Left renal cortex interstitium (tissue), 4 donors: ENCODE measurements at regions not wholly inside any gene's neighbourhood (a gene's known extent, or its start where the extent isn't known, plus 50 kb on each side); places are given as distances from the start of the nearest gene placed in this dataset.
"Not testable (repeated sequence)": the region's sequence is repeated elsewhere in the genome, so short reads cannot be mapped to it uniquely, and the experiment has no call there.

Source experiments
- DNase-seq, 4 donors: peaks; one replicate each; pipeline ENCODE4 v3.0.0-alpha.2; 2013; ENCODE audit warnings: low read depth in 4 of 4, low spot score in 2 of 4, missing footprints in 1 of 4

DNA sequence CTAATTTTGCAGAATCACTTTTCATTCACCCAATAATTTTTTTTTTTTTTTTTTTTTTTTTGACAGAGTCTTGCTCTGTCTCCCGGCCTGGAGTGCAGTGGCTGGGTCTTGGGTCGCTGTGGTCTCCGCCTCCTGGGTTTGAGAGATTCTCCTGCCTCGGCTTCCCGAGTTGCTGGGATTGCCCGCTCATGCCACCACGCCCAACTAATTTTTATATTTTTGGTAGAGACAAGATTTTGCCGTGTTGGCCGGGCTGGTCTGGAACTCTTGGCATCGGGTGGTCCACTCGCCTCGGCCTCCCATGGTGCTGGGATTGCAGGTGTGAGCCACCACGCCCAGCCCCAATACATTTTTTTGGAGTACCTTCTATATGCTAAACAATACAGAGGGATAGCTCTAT lies 1120.0 kb upstream of the ATXN8OS start:
- DNase-seq: no peak

DNA sequence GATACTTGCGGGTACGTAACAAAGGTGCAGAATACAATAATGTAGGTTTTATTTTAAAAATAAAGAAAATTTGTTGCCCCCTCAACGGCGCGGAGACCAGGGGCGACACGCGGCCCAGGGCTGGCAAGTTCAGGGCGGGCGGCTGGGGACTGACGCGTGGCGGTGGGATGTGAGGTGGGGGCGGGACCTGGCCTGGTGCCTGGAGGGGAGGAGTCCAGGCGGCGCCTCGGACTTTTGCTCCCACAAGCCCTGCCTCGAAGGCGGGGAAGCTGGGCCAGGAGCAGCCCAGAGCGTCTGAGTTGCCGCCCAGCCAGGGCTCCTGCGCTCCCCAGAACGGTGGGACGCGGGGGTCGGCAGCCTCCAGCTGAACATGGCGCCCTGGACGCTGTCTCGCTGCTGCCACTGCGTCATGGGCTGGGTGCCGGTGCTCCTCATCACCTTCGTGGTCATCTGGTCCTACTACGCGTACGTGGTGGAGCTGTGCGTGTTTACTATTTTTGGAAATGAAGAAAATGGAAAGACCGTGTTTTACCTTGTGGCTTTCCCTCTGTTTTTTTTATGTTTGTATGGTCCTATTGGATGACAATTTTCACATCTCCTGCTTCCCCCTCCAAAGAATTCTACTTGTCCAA lies 1122.8 kb upstream of the ATXN8OS start:
- DNase-seq: no peak

DNA sequence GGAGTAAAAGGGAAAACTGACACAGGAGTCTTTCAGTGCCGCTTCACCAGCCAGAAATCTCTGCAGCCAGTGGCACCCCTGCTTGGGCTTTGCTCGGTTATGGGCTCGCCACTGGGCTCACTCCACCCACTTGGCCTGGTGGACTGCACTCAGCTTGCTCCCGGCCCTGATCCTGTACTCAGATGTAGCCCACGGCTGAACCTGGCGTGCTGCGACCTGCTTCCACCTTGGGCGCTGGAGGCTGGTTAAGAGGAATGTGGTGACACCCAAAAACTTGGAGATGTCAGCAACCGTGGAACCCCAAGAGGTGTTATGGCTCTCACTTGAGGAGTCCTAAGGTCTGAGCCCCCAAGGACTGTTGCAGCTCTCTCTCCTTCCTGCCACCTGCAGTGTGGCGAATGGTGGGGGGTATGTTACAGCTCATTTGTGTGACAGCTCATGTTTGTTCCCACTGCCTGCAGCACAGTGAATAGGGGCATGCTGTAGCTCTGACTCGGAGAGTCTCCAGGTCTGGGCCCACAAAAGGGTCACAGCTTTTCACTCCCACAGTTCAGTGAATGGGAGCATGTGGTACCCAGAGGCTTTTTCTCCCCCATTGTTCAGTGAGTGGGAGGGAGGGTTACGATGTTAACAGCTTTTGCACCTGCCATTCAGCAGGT lies 1124.5 kb upstream of the ATXN8OS start:
- no peak for DNase-seq

DNA sequence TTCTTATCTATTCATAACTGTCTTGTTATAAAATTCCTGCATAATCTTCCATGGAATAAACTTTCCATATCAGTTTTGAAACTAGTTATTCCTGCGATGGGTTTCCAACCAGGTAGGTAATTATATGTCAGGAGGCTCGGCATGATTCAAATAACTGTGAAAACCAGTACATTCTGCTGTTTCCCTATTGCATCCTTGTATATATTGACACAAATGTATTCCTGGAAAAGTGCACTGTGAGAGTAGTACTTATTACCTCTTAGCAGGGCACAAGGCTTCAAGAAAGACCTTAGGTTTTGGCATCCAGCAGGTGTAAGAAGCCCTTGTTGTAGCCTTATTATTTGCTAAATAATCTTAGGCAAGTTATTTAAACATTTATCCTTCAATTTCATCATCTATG lies 1131.3 kb upstream of the ATXN8OS start:
- DNase-seq: no peak

DNA sequence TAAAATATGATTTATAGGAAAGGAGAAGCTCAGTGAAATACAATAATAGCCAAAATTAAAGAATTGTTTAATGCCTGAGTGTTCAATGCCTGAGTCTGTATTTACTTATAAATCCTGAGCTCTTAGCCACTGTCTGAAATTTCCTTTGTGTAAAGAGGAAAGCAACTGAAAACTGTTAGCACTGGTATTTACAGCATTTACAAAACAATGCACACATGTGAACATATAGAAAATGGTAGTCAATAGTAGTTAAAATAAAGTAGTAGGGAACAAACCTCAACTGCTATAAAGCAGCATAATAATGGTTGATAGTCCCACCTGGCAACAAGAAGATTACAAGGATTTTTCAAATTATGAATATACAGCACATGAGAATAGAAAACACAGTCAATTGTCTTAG lies 1137.1 kb upstream of the ATXN8OS start:
- DNase-seq: no peak

DNA sequence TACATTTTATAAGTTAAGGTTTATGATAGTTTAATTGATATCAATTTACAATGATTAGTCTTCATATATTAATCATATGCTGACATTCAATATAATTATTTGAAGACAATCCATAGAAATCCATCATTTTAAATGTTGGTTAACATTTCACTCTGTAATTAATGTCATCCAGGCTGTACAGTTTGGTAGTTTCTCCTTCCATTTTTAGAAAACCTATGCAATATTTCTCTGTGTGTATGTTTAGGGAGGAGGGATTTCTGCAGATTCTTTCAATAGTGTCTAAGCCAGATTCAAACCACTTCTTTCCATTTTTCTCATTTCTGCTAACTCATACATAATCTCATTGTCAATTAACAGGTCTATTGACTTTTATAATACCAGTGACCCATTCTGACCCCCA lies 1159.0 kb upstream of the ATXN8OS start:
- DNase-seq: no peak

DNA sequence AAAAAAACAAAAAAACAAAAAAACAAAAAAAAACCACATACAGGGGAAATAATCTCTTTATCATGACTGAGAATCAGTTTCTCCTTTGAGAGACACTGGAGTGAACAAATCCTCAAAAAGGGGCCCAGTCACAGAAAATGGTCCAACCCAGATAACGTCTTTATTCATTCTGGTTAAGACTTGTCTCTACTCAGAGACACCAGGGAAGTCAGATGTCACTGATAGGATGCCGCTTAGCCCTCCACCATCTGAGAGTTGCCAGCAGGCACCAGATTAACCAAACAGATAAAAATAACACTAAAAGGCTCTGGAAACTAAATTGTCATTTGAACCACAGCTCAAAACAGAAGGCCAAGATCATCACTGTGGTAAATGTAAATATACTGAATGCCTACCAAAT lies 1163.4 kb upstream of the ATXN8OS start:
- no peak for DNase-seq

DNA sequence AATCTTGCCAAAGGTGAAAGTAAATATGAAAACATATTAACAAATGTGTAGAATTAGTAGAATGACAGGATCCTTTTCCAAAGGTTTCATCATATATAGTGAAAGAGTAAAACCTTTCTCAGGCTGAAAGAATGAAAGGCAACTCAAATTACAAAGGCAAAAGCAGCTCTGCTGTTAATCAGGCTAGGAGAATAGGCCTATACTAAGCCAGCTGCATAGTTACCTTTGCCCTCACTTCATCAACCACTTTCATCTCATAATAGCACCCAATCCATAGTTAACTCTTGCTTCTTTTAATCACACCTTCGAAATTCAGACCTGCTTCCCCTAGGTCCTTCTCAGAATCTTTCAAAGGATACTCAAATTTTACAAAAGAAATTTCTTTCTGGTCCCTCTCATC lies 1167.6 kb upstream of the ATXN8OS start:
- no peak for DNase-seq

DNA sequence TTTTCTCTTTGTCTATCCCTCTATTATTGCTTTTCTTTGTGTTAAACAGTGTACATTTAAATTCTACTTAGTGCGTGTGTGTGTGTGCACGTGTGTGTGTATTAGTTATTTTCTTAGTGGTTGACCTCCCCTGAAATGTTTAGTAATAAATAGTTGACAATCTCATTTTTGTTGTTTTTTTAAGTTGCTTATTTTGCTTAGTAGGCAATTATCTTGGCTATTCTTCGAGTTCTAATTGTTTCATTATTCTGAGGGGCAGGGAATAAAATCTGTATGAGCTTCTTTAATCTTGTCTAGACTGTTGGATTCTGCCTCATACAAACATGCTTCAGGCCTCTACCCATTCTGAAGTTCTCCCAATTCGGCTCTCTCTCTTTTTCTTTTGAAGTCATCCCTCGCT lies 1169.0 kb upstream of the ATXN8OS start:
- no peak for DNase-seq

DNA sequence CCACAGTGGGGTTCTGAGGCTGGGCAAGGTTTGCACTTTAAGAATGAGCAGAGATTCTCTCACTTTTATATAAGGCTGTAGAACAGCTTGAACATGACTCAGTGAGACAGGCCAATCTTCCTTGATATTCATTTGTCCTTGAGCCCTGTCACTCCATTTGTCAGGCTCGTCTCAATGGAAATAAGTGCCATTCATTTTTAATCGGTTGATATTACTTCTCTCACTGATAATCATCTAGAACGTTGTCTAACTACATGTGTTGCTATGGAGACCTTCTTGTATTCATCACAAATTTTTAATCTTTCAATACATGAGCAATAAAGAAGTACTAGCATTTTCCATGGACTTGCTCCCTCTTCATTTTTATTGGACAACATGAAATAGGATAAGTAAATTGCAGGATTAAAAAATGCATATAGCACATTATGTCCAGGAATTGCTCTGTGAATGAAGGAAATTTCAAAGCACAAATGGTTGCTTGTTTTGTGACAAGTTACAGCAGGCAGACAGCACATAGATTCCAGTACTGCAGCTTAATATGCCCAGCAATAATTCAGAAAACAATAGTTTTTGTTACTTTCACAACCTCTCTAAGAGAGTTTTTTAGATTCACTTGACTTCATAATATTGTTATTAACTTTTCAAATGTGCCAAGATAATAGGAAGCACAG lies 1178.4 kb upstream of the ATXN8OS start:
- no peak for DNase-seq

DNA sequence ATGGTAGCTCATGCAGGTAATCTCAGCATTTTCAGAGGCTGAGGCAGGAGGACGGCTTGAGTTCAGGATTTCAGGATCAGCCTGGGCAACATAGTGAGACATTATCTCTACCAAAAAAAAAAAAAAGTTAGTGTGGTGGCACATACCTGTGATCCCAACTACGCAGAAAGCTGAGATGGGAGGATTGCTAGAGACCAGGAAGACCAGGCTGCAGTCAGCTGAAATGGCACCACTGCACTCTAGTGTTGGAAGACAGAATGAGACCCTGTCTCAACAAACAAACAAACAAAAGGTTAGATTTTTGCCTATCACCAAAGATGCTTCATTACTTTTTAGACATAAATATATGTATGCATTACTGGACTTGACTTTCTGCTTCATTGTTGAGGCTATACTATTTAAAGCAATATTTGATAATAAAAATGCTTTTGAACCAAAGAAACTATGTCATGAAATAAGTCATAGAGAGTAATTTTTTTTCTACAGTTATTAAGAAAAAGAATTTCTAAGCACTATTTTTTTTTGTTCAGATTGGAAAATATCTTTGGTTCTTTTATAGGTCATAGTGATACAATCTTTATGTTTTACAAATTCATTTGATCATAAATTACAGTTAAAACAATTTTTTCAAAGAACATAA lies 1180.1 kb upstream of the ATXN8OS start:
- peak in 1 of 4 donors; percentile 8 for DNase-seq

DNA sequence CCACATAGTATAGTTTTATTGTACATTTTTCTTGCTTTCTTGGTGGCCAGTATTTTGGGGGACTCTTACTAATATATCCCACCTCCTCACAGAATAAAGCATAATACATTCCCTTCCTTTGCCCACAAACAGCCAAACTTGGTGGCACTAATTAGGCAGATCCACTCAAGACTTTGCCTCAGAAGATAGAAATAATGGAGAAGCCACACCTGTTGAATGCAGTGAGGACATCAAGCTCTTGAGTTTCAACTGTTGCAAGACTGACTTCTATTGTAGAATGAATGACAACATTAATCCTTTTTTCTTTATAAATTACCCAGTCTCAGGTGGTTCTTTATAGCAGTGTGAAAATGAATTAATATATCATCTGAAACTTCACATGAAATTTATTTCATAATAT lies 1183.6 kb upstream of the ATXN8OS start:
- DNase-seq: no peak

DNA sequence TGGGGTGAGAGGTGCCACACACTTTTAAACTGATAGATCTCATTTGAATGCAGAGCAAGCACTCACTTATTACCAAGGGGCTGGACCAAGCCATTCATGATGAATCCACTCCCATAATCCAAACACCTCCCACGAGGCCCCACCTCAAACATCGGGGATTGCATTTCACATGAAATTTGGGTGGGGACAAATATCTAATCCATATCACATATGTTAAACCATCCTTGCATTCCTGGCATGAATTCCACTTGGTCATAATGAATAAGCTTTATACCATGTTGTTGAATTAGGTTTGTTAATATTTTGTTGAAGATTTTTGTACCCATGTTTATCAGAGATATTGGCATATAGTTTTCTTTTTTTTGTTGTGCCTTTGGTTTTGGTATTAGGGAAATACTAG lies 1198.7 kb upstream of the ATXN8OS start:
- DNase-seq: no peak

DNA sequence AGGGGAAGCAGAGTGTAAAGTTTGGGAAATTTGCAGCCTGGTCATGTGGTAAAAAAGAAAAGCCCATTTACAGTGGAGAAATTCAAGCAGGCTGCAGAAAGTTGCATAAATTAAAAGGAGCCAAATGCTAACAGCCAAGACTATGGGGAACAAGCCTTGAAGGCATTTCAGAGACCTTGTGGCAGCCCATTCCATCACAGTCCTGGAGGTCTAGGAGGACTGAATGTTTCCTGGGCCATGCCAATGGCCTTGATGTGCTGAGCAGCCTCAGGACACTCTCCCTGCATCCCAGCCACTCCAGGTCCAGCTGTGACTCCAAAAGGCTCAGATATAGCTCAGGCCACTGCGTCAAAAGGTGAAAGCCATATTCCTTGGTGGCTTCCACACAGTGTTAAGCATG lies 1202.4 kb upstream of the ATXN8OS start:
- DNase-seq: no peak

DNA sequence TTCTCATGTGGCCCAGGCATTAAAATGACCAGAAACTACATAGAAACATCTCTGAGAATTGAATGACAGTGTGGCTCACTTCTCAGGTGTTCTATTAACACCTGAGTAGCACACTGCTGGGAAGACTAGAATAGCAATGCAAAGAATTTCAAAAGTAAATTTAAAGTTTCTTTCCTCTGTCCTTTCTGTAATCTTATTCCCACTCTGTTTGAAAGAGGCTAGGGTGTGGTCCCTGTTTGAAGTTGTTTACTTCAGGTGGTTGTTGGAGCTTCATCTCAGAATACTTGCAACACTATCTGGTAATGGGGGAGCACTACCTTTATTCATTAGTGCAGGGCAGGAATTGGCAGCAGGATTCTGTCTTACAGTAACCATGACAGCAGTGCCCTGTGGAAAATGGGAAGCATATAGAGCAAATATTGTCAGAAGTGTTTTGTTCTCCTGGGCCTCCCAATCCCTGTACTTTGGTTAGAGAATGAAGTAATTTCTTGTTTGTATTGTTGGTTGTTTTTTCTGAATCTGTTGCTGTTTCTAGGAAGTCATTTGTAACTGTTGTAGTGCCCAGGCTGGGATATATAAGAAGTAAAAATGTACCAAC lies 1210.2 kb upstream of the ATXN8OS start:
- no peak for DNase-seq

DNA sequence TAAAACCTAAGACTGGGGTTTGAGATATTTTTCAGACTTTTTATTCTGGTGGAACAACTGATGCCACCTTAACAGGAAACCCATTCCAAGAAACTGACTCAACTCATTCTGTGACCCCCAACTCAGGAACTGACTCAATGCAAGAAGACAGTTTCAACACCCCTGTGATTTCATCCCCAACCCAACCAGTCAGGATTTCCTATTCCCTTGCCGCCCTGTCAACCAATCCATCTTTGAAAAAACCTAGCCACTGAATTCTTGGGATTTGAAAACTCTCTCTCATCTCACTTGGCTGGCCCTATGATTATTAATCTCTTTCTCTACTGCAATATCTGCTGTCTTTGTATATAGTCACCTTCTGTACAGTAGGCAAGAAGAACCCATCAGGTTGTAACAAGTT lies 1211.9 kb upstream of the ATXN8OS start:
- no peak for DNase-seq

DNA sequence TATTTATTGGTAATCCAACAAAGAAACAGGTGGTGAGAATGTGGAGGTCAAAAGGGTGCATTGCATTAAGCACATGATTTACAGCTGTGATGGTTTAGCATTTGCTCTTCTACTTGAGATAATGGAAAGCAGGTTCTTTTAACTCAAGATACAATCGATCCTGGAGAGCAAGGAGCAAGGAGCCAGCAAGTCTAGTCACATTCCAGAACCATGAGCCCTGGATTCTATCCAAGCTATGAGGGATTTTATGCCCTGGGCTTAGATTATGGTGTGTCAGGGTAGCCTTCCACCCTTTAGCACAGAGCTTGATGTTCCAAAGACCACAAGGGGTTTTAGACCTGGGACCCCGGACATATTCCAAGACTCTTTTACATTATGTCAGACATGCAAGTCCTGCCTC lies 1213.9 kb upstream of the ATXN8OS start:
- not testable (repeated sequence) for DNase-seq

DNA sequence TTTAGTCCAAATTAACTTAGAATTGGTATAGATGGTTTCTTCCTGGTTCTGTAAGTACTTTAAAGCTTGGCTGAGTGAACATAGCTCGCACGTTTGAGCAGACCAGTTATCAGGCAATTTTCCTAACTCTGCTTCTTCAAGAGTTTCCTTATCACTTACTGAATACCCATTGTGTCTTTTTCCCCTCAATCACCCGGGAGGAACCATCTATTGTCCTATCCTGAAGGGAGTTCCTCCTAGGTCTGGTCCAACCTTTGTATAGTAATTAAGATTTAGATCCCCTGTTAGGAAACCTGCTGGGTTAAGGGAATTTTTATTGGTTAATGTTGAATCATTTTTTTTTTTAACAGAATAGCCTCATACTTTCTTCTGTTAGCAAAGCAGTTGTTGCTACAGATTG lies 1215.0 kb upstream of the ATXN8OS start:
- not testable (repeated sequence) for DNase-seq

DNA sequence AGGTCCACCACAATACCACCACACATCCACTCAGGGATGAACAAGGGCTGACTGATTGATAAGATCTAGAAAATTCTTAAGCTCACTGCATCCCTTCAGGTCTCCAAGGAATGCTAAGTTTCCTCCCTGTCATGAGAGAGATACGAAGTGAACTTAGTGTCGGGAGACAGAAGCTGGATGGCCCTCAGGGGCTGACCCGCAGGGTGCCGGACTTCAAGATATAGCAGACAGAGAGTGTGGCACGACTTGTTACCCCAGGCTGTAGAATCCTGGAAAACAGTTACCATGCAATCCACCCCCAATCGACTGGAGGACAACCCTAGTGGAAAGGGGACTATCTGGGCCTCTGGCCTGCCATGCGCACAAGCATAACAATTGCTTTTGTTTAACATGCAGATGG lies 1217.5 kb upstream of the ATXN8OS start:
- not testable (repeated sequence) for DNase-seq

DNA sequence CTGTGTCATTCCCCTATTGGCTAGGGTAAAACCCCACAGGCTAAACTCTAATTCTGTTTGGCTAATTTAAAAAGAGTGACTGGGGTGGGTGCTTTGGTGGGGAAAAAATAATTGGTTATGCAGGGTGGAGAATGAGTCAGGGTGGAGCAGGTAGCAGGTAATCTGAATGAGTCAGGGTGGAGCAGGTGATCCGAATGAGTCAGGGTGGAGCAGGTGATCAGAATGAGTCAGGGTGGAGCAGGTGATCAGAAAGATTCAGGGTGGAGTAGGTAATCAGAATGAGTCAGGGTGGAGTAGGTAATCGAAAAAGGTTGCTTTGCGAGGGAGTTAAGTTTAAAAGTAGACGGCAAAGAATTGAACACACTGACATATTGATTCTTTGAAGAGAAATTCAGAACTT lies 1218.8 kb upstream of the ATXN8OS start:
- DNase-seq: no peak

DNA sequence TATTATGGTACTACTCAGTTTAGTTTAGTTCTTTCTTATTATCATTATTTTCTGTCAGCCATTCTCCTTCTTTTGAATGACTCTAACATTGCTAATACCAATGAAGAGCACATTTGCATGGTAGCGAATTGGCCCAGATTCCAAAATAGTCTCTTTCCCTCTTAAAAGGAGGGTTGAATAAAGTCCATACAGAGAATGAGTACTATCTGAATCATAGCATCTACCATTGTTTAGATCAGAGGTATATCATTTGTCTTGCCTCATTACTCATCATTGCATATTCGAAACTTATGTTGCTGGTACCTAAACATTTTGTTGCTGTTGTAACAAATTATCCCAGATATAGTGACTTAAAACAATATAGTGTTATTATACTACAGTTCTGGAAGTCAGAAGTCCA lies 1235.3 kb upstream of the ATXN8OS start:
- no peak for DNase-seq
